AG09319 (cell line): ENCODE measurements at regions not wholly inside any gene's neighbourhood (a gene's known extent, or its start where the extent isn't known, plus 50 kb on each side); places are given as distances from the start of the nearest gene placed in this dataset.

Experiments used
- DNase-seq: peaks from one replicate; pipeline ENCODE4 v3.0.0-alpha.2; 2010; ENCODE audit warnings: low read depth; ENCODE audit errors: extremely low read depth
- CTCF ChIP-seq: IDR thresholded peaks from 2 replicates; pipeline ENCODE4 v1.5.1; 2011; ENCODE audit warnings: low read depth, mild to moderate bottlenecking, inconsistent platforms, low read length, moderate library complexity

DNA sequence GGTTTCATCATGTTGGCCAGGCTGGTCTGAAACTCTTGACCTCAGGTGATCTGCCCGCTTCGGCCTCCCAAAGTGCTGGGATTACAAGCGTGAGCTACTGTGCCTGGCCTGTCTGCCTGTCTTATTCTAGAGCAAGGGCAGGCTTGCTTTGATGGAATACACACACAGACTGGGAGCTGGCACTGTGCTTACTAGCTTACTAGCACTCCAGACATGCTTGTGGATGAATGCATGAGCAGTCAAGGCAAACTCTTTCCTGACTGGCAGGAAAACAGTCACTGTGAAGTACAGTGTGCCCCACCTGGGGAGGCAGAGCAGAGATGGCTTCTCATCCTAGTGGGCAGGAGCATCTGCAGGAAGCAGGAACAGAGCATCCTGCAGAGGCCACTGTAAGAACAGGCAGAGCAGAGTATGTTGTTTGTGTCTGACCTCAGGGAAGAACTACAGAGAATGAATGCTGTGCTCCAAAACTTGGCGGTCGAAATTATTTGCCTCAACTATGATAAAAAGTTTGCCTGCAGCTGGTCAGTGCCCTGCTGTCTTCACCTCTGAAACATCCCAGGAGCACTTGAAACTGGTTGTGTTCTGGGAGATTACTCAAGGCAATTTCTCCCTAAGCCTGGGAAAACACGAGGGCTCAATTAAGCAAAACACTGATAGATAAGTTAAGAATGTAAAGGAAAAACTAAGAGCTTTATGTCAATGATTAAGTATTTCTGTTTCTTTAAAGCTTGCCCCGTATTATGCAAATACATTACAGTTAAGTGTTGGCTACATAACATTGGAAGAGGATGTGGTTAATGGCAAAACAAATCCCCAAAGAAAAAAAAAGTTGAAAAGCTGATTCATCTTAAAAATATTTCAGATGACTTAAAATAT lies 102.4 kb downstream of the VAPA start:
- TF ChIP-seq CTCF = peak; percentile 75
- DNase-seq = peak; percentile 62

- DNase-seq = no peak
- no peak for TF ChIP-seq CTCF
These were observed 103.2 kb downstream of the VAPA start for GRCh38 chr18:10017043-10017442.

GRCh38 chr18:10018289-10018688 lies 104.5 kb downstream of the VAPA start:
- no peak for DNase-seq
- no peak for TF ChIP-seq CTCF

- TF ChIP-seq CTCF = no peak
- DNase-seq = no peak
These were observed 106.4 kb downstream of the VAPA start for GRCh38 chr18:10020171-10020570.

- DNase-seq = no peak
- TF ChIP-seq CTCF = no peak
These were observed 108.5 kb downstream of the VAPA start for GRCh38 chr18:10022365-10022764.

GRCh38 chr18:10023853-10024570 lies 110.2 kb downstream of the VAPA start:
- no peak for DNase-seq
- TF ChIP-seq CTCF = no peak
